ENCODE measurements at regions not wholly inside any gene's neighbourhood (a gene's known extent, or its start where the extent isn't known, plus 50 kb on each side); places are given as distances from the start of the nearest gene placed in this dataset.
"Not testable (repeated sequence)": the region's sequence is repeated elsewhere in the genome, so short reads cannot be mapped to it uniquely, and the experiment has no call there.

GRCh38 chr12:114500131-114500530, 94.2 kb upstream of the TBX5 start:
- TF ChIP-seq CTCF (IDR thresholded peaks at IDR 0.05; ENCODE audit: control insufficient read depth, insufficient read depth, low read depth, low read length, missing control alignments), result no peak
- H3K4me3 ChIP-seq (ENCODE audit: control insufficient read depth, low read depth, low read length), result no peak overlapping the region
- DNase-seq (ENCODE audit: low read depth), result no peak

GRCh38 chr12:114499338-114499737, 93.4 kb upstream of the TBX5 start:
- no peak overlapping the region for H3K4me3 ChIP-seq (ENCODE audit: control insufficient read depth, low read depth, low read length)
- no peak for TF ChIP-seq CTCF (IDR thresholded peaks at IDR 0.05; ENCODE audit: control insufficient read depth, insufficient read depth, low read depth, low read length, missing control alignments)
- DNase-seq (ENCODE audit: low read depth), result no peak

GRCh38 chr12:114491916-114492315, 86.0 kb upstream of the TBX5 start:
- TF ChIP-seq CTCF (IDR thresholded peaks at IDR 0.05; ENCODE audit: control insufficient read depth, insufficient read depth, low read depth, low read length, missing control alignments), result no peak
- DNase-seq (ENCODE audit: low read depth), result no peak
- H3K4me3 ChIP-seq (ENCODE audit: control insufficient read depth, low read depth, low read length), result no peak overlapping the region

- not testable (repeated sequence) for DNase-seq (ENCODE audit: low read depth); H3K4me3 ChIP-seq (ENCODE audit: control insufficient read depth, low read depth, low read length)
These were observed 79.0 kb upstream of the TBX5 start for GRCh38 chr12:114484822-114485459.

- DNase-seq (ENCODE audit: low read depth), result no peak
- no peak for TF ChIP-seq CTCF (IDR thresholded peaks at IDR 0.05; ENCODE audit: control insufficient read depth, insufficient read depth, low read depth, low read length, missing control alignments)
- no peak overlapping the region for H3K4me3 ChIP-seq (ENCODE audit: control insufficient read depth, low read depth, low read length)
These were observed 78.1 kb upstream of the TBX5 start for GRCh38 chr12:114483996-114484395.

- TF ChIP-seq CTCF (IDR thresholded peaks at IDR 0.05; ENCODE audit: control insufficient read depth, insufficient read depth, low read depth, low read length, missing control alignments), result no peak
- H3K4me3 ChIP-seq (ENCODE audit: control insufficient read depth, low read depth, low read length), result no peak overlapping the region
- no peak for DNase-seq (ENCODE audit: low read depth)
These were observed 75.2 kb upstream of the TBX5 start for GRCh38 chr12:114481200-114481535.

- no peak for TF ChIP-seq CTCF (IDR thresholded peaks at IDR 0.05; ENCODE audit: control insufficient read depth, insufficient read depth, low read depth, low read length, missing control alignments)
- peak overlapping the region; percentile 42 for H3K4me3 ChIP-seq (ENCODE audit: control insufficient read depth, low read depth, low read length)
- no peak for DNase-seq (ENCODE audit: low read depth)
These were observed 74.6 kb upstream of the TBX5 start for GRCh38 chr12:114480337-114481199.

Measured in AG09309 (cell line).